ENCODE measurements at regions not wholly inside any gene's neighbourhood (a gene's known extent, or its start where the extent isn't known, plus 50 kb on each side); places are given as distances from the start of the nearest gene placed in this dataset.

DNA sequence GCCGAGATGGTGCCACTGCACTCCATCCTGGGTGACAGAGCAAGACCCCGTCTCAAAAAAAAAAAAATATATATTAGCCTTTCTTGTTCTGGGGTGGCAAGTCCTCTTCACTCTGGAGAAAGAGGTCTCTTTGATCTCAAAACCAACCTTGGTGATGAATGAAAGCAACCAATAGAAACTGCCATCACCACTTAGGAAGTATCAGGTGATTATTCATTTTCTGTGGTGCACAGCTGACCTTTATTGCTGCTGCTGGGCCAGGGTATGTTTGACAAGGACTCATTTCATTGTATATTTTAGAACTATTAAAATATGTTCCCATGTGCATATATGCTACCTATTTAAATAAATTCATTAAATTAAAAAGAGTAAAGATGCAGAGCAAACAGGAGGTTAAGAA, 76.0 kb upstream of the KIT start:
- no peak for TF ChIP-seq RAD21 (conservative IDR thresholded peaks at IDR 0.05)
- TF ChIP-seq, protein P1, sequence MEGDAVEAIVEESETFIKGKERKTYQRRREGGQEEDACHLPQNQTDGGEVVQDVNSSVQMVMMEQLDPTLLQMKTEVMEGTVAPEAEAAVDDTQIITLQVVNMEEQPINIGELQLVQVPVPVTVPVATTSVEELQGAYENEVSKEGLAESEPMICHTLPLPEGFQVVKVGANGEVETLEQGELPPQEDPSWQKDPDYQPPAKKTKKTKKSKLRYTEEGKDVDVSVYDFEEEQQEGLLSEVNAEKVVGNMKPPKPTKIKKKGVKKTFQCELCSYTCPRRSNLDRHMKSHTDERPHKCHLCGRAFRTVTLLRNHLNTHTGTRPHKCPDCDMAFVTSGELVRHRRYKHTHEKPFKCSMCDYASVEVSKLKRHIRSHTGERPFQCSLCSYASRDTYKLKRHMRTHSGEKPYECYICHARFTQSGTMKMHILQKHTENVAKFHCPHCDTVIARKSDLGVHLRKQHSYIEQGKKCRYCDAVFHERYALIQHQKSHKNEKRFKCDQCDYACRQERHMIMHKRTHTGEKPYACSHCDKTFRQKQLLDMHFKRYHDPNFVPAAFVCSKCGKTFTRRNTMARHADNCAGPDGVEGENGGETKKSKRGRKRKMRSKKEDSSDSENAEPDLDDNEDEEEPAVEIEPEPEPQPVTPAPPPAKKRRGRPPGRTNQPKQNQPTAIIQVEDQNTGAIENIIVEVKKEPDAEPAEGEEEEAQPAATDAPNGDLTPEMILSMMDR (IDR thresholded peaks at IDR 0.05; ENCODE audit: poor library complexity, severe bottlenecking), result no peak
- TF ChIP-seq MXI1 (conservative IDR thresholded peaks at IDR 0.05; ENCODE audit: poor library complexity, severe bottlenecking), result no peak
- TF ChIP-seq EZH2 (IDR thresholded peaks at IDR 0.05; ENCODE audit: borderline replicate concordance, insufficient read depth, low read length, poor library complexity, severe bottlenecking), result no peak

All from neural cell (in vitro differentiated cells).